Occipital lobe (tissue), 1 donor: ENCODE measurements at regions not wholly inside any gene's neighbourhood (a gene's known extent, or its start where the extent isn't known, plus 50 kb on each side); places are given as distances from the start of the nearest gene placed in this dataset.

Experiments used
- DNase-seq: peaks from one replicate; lab custom pipeline; 2025; lab: John Stamatoyannopoulos, UW

DNA sequence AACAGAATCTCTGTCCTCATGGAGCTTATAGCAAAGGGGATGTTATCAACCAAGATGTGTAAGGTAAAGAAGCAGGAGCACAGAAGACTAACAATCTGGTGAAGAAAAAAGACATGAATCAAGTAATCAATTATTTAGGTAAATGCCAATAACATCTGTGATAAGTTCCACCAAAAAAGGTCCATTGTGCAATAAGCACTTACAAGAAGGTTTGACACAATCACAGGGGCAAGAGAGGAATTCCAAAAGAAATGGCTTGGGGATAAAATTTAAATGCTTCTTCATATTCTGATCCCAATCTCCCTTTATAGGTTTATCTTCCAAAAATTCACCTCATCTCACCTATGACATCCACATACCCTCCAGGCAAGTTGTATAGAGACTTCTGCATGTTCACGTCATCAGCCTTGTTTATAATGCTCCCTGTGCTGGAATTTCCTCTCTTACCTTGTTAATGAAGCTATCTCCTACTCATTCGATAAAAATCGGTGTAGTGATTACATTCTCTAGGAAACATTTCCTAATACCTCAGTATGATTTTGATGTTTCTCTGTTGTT is 53.6 kb upstream of the DPT start:
- no peak for DNase-seq

DNA sequence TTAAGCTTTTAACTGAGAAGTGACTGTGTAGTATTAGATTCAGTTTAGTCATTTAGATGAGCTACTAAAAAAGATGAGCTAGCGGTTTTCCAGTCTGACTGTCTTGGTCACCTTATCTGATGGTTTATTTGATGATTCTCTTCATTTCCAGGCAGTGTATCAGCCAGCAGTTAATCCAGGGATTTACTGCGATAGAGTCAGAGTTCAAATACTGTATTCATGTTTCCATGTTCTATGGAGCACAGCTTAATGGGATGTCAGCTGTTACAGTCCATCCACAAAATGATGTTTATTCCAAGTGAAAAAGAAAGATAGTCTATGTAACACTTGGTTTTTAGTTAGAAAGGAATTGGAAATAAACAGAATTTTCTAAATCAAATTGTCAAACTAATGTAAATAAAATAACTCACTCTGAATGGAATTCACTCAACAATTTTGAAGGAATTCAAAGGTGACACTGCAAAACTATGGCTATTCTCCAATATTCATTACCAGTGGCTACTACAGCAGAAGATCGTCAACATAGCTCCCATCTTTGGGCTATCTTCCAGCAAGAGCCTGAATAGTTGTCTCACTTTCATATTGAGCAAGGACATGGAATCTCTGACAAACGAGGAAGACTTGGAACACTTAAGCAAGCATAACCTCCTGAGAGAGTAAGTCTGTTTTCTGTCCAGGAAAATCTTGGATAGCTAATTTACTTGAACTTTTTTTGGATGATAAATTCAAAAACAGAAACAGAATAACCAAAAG is 54.6 kb upstream of the DPT start:
- DNase-seq = no peak

DNA sequence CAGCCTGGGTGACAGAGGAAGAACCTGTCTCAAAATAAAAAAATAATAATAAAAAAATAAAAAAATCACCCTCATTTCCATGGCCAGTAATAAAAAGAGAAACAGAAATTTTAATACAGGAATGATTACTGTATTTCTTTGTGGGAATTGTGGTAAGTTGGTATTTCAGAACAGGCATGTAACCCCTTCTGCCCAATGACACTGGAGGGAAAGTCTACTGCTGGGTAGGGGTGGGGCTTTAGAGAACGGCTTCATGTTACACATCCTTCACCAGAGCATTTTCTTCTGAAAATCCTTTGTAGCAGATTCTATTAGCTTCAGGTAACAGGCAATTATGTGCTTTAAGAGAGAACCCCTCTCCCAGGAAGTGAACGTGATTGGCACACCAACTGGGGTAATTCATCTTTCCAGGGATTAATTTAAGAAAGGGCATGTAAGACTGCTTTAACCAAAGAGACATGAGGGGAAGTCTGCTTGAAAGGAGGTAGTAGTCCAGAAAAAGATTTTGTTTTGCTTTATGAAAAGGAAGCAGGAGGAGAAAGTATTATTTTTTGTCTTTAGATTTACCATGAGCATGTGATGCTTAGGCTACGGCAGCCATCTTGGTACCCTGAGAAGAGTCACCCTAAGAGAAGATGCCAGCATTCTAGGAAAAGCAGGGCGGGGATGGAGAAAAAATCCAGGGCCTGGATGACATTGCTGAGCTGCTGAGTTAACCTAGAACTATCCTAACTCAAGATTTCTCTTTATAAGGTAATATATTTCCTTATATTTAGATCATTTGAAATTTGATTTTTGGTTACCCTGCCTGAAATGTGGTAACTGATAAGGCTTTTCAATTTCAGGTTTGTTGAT is 57.7 kb upstream of the DPT start:
- DNase-seq = no peak

DNA sequence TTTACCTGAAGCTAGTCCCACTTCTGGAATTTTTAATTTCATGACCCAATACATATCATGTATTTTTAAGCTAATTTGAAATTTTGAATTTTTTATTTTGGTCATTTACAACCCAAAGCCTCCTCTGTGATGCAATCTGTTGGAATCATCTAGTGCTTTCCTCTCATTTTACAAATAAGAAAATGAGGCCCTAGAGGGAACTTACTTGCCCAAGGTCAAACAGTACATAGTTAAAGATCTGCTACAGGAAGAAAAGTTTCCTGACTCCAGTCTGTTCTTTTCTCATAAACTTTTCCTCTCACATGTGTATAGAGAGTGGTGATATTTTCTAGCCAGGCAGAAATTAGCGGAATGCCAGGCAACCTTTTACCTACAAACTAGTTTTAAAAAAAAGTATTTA is 59.3 kb upstream of the DPT start:
- DNase-seq = no peak

DNA sequence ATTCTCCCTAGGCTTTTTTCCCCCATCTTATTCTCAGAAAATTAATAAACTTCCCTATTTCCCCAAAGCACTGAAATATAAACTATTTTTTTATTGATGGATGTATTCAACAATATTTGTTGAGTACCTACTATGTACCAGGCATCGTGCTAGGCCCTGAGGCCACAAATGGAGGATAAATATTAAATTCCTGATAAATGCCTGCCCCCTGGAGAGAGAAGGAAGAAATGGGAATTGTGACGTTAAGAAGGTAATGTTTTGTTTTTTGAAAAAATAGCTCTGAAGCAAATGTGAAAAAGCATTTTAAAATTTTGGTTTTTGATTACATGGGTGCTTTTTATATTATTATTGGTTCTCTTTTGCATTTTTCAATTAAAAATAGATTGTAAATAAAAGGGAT is 60.5 kb upstream of the DPT start:
- no peak for DNase-seq

DNA sequence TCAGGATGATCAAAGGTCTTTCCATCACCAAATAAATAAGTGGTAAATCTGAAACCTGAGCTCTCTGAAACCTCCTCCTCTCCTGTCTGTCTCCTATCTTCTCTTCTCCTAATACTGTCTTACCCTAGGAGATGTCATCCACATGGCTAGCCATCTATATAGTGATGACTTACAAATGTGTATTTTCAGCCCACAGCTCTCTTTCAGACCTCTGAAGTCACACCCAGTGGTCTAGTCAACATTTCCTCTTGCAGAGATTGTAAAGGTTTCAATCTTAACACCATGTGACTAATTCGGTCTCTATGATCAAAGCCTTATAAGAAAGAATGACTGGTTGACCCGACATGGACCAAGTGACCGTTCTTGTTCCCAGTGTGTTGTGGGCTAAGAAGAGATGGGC is 63.1 kb upstream of the DPT start:
- no peak for DNase-seq

DNA sequence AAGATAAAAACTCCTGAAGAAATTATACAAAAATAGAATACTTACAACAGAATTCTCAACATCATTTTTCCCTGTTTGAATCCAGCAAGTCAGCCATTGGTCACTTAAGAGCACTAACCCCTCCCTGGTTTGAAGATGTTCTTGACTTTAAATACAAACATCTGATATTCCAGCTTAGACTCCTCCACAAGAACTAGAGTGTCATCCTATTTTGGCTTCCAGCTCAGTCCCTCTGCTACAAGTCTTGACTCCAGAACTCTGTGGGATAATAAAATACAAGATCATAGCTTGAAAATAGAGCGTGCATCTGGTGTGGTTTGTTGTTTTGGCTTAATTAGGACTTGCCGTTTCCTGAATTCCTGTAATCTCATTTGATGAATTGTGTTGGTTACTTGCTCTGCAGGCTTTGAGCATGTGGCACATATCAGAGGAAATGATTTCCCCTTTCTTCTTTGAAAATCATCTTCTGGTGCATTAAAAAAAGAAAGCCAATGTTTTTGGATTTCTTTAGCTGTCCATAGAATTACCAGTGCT is 63.7 kb upstream of the DPT start:
- DNase-seq = no peak

DNA sequence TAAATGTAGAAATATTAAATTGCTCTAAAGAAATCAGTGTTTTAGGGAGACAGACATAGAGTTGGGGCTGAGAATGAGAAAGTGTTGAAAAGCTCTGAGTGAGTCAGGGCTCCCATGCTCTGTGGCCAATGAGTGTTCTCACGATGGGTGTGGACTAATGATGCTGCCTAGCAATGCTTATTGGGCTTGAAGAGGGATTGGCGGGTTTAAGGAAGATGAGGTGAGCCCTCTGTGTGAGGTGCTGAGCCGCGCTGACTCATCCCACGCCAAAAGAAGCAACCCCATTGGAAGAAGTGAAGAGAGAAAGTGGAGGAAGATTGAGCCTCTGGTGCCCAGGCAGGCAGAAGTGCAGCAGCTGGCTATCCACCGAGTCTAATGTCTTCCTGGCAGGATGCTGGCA is 65.1 kb upstream of the DPT start:
- DNase-seq = no peak

DNA sequence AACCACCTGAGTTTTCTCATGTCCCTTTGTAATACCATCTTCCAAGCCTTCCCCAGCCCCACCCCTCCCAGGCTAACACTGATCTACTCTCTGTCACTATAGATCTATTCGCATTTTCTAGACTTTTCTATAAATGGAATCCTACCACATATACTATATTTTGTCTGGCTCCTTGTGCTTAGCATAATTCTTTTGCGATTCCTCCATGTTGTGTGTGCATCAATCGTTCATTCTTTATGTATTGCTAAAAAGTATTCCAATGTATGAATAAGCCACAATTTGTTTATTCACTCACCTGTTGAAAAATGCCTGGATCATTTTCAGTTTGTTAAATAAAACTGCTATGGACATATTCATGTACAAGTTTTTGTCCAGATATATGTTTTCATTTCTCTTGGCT is 66.7 kb upstream of the DPT start:
- no peak for DNase-seq

DNA sequence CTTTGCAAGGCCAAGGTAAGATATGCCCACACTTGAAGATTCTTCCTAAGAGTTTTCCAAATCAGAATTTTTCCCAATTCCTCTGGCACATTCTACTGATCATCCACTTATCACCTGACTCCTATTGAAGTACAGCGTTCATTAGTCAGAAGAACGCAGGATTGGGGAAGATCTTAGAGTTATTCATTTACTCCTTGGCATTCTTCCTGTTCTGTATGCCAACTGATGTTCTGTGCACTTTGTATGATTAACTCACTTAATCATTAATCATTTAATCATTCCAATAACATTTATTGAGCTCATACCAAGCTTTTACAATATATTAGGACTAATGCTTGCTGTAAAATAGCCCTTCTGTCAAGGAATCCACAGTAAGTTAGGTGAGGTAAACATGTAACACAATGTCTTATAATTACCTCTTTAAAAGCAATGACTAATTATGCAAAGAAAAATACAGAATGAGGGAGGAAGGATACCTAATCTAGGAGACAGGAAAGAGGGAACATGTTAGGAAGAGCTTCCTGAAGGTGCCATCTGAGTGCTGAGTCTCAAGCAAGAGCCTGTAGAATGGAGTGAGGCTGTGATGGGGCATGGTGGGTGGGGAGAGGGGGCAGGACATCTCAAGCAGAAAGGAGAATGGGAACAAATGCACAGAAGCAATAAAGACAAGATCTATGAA is 71.1 kb upstream of the DPT start:
- no peak for DNase-seq

DNA sequence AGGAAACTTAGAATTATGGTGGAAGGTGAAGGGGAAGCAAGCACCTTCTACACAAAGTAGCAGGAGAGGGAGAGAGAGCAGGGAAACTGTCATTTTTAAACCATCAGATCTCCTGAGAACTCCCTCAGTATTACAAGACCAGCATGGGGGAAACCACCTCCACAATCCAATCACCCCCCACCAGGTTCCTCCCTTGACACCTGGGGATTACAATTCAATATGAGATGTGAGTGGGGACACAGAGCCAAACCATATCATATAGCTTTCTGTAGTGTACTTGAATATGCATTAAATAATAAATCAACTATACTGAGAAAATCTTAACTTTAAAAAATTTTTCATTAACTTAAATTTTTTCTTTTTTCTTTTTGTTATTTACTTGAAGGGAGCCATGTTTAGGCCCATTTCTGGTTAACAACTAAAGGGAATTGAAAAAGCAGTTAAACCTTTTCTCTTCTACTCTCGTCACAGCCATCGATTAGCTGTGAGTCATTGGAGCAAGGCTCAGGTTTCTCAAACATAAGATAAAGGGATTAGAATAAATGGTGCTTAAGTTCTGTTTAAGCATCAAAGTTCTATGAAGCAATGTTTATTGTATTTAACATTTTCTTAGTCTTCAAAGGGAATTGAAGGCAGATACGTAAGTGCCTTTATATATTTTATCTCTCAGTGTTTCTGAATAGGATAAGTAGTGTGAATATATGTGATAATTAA is 72.2 kb upstream of the DPT start:
- DNase-seq = no peak

DNA sequence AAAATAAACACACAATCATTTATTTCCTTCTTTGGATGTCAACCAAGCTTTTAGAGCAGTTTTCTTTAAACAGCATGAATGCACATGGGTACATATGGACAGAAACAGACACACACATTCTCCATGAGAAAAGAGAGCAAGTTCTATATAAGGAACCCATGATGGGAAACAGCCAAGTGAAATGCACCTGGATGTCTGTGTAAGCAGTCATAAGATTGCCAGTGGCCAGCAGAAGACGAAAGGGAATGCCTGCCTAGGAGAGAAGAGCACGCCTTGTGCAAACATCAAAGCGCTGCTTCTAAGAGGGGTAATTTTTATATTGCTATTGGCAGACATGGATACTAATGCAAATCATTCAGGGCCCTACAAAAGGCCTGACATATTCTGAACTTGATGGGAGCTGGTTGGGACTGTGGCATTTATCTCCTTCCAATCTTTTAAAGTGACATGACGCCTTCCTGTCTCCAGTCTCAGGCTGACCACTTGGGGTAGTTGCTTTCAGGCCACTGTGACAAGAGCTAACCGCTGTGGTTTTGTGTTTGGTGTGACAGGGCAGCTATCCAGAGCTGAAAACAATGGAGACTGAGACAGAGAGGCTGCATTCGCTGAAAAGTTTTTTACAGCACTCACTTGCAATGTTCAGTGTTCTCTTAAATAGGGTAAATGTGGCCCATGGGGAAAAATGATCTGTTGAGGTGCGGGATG is 75.0 kb upstream of the DPT start:
- DNase-seq = peak; percentile 9

DNA sequence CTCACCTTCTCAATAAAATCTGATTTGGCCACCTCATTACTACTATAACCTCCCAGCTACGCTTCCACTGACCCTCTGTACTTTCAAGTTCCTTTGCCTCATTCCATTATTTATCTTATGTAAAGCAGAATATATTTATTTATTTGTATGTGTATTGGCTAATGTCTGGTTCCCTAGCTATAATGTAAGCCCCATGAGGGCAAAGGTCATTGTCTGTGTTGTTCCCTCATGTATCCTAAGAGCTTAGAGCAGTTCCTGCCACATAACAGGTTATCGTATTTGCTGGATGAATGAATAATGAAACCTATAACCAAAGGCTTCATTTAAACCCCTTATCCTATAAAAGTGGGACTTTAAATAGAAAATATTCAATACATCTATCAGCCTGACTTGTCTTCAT is 77.9 kb upstream of the DPT start:
- DNase-seq = no peak

DNA sequence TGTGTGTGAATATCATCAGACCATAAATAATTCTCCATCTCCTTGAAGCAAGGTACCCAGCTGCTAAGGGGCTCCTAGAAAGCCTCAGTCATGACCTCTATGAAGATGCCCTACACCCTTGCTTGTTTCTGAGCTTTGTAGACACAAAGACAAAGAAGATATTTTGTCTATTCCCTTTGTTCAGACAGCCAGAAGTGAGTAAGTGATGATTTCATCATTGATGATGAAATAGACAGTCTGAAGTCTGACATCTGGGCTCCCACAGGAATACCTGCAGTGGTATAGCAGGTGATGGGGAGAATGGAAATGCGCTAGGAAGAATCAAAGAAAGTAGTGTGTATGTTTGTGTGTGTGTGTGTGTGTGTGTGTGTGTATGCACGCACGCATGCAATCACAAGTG is 82.2 kb upstream of the DPT start:
- DNase-seq = no peak

DNA sequence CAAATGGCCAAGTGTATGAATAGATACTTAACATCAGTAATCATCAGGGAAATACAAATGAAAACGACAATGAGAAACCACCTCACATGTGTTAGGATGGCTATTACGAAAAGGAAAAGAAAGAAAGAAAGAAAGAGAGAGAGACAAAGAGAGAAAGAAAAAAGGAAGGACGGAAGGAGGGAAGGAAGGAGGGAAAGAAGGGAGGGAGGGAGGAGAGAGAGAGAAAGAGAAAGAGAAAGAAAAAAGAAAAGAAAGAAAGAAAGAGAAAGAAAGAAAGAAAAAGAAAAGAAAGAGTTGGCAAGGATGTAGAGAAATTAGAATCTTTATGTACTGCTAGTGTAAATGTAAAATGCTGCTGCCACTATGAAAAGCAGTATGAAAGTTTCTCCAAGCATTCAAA is 90.7 kb upstream of the DPT start:
- DNase-seq = no peak

DNA sequence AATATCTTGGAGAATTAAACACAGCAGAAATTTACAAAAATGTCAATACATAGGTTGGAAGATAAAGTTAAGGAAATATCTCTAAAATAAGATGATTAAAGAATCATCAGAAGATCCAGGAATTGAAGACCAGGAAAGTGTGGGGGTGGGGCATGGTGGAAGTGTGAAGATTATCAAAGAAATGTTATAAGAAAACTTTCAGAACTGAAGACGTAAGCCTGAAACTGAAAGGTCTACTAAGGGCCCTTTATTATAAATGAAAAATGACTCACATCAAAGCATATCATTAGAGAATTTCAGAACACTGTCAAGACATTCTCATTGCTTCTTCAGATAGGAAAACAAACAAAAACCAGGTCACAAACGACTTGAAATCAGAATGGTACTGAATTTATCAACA is 92.4 kb upstream of the DPT start:
- DNase-seq = no peak

DNA sequence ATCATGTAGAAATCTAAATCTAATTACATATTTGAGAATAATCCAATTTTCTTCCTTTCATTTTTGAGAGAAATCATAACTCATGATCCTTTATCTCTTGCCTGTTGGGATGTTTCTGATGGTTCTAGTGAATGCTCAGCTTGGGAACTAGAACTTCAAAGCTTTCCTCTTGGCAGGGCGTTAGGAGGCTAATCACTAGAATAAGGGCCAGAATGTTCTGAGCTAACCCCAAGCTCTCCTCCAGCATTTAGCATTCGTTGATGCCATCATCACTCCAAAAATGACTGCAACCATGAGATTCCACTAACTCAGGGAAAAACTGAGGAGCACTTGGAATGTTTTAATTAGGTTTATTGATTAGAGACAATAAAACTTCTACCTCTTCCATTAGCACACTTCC is 93.9 kb upstream of the DPT start:
- DNase-seq = no peak

DNA sequence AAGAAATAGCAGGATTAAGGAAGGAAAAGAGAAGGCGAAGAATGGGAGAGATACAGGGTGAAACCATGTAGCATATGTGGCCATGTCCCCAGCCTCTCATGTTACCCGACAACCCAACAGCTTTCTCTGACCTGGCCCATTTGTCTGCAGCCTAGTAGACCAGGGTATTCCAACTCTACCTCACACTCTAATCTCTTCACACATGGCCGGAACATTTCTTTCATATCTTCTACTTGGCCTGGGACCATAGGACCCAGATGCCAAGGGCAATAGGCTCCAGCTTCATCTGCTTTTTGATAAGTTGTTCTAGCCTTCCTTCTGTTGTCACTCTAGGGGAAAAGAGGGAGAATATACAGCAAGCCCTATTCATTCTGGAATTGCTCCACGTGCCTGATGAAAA is 95.0 kb upstream of the DPT start:
- DNase-seq = no peak

DNA sequence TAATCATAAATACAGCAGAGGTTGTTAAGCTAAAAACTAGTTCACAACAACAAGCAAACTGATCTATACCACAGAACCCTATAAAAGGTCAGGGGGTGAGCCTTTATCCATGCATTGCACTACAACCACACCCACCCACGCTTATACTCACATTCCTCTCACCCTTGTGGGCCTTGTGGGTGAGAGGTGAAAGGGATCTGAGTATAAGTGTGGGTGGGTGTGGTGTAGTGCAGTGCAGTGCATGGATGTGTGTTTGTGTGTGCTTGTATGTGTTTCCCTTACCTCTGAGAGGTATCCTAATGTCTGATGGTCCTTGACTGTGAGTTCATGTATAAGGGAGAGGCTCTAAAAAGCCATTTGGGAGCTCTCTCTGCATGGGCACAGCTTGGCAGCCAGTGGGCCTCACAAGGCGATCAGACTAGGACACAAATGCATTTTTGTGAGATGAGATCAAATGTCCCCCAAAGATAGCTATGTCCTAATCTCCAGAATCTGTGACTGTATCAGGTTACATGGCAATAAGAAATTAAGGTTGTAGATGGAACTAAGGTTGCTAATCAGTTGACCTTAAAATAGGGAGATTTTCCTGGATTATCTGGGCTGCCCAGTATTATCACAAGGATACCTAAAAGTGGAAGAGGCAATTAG is 95.5 kb upstream of the DPT start:
- no peak for DNase-seq

DNA sequence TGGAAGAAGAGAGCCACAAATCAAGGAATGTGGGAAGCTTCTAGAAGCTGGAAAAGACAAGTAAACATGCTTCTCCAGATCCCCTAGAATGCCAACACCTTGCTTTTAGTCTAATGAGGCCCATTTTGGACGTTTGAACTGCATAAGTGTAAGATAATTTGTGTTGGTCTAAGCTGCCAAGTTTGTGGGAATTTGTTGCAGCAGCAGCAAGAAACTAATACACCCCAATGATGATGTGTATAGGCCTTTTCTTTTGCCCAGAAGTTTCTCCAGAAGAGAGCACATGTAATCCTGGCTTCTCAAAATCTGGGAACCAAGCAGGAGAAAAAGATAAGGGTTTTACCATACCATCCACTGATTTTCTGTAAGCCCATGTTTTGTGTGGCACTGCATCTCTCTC is 96.1 kb upstream of the DPT start:
- no peak for DNase-seq
